HEK293 (cell line): ENCODE measurements at regions not wholly inside any gene's neighbourhood (a gene's known extent, or its start where the extent isn't known, plus 50 kb on each side); places are given as distances from the start of the nearest gene placed in this dataset.
A peak's percentile ranks its signal among the peaks of the same experiment; 100 is the strongest.
"Not testable (repeated sequence)": the region's sequence is repeated elsewhere in the genome, so short reads cannot be mapped to it uniquely, and the experiment has no call there.

Source experiments
- CTCF ChIA-PET: fragments of 350-600 bp; formaldehyde crosslinking; extraction: SDS; loops from one replicate; lab custom pipeline; 2021; ENCODE audit warnings: antibody characterized with exemption; lab: Yijun Ruan, JAX
- POLR2A ChIA-PET: fragments of 300-600 bp; formaldehyde crosslinking; extraction: SDS; loops from one replicate; lab custom pipeline; 2020; ENCODE audit warnings: antibody characterized with exemption, inconsistent platforms; lab: Yijun Ruan, JAX
- H3K27ac ChIP-seq: fragments of 200-500 bp; sonication (Bioruptor generic); 2 replicates; pipeline ENCODE4 v1.5.1; 2014; ENCODE audit warnings: low read depth, low read length, control low read depth, inconsistent platforms; ENCODE audit errors: extremely low read depth
- H3K36me3 ChIP-seq, 2 experiments: fragments of 200-500 bp in 1 of 2; sonication (Bioruptor generic) in 1 of 2; 1 replicate in 1 of 2; 2 replicates in 1 of 2; pipeline ENCODE4 v1.5.1; 2014 to 2017; ENCODE audit warnings: inconsistent platforms in 2 of 2, low read length in 2 of 2; ENCODE audit not compliant: control insufficient read depth in 2 of 2, insufficient read depth in 1 of 2
- H3K4me1 ChIP-seq: fragments of 200-500 bp; sonication (Bioruptor generic); 2 replicates; pipeline ENCODE4 v1.5.1; 2014; ENCODE audit warnings: mild to moderate bottlenecking, low read length, inconsistent platforms; ENCODE audit not compliant: control insufficient read depth, insufficient read depth
- H3K4me3 ChIP-seq: 2 replicates; pipeline ENCODE4 v1.5.1; 2011; ENCODE audit warnings: low read depth, mild to moderate bottlenecking, control low read depth, low read length, moderate library complexity
- H3K9me3 ChIP-seq: fragments of 200-500 bp; sonication (Bioruptor generic); 2 replicates; pipeline ENCODE4 v1.5.1; 2014; ENCODE audit warnings: low read depth, low read length, inconsistent platforms; ENCODE audit not compliant: control insufficient read depth, insufficient read depth
- ATF2 ChIP-seq: fragments of 450-650 bp; formaldehyde crosslinking; IDR thresholded peaks from 2 replicates; pipeline ENCODE4 v1.5.1; 2016; ENCODE audit warnings: missing biosample characterization, missing genetic modification characterization, low read depth
- GLIS1 ChIP-seq: fragments of 450-650 bp; formaldehyde crosslinking; IDR thresholded peaks from 2 replicates; pipeline ENCODE4 v1.5.1; 2016; ENCODE audit warnings: missing biosample characterization, missing genetic modification characterization
- KLF17 ChIP-seq: fragments of 450-650 bp; formaldehyde crosslinking; IDR thresholded peaks from 2 replicates; pipeline ENCODE4 v1.5.1; 2016; ENCODE audit warnings: missing biosample characterization, missing genetic modification characterization
- KLF7 ChIP-seq: fragments of 450-650 bp; formaldehyde crosslinking; IDR thresholded peaks from 2 replicates; pipeline ENCODE4 v1.5.1; 2016; ENCODE audit warnings: missing biosample characterization, missing genetic modification characterization, borderline replicate concordance
- MEIS1 ChIP-seq: sonication (generic); formaldehyde crosslinking; IDR thresholded peaks from 2 replicates; pipeline ENCODE4 v1.8.1; 2022; ENCODE audit warnings: missing genetic modification reagents, mild to moderate bottlenecking, borderline replicate concordance
- ZBTB21 ChIP-seq: fragments of 450-650 bp; formaldehyde crosslinking; IDR thresholded peaks from 2 replicates; pipeline ENCODE4 v1.5.1; 2017; ENCODE audit warnings: missing biosample characterization, missing genetic modification characterization
- ZNF280C ChIP-seq: fragments of 450-650 bp; formaldehyde crosslinking; IDR thresholded peaks from 2 replicates; pipeline ENCODE4 v1.5.1; 2016; ENCODE audit warnings: missing biosample characterization, missing genetic modification characterization
- ZNF366 ChIP-seq: fragments of 450-650 bp; formaldehyde crosslinking; conservative IDR thresholded peaks from 2 replicates; pipeline ENCODE4 v1.5.1; 2016; ENCODE audit warnings: missing biosample characterization, missing genetic modification characterization
- ZNF473 ChIP-seq: fragments of 450-650 bp; formaldehyde crosslinking; IDR thresholded peaks from 2 replicates; pipeline ENCODE4 v1.5.1; 2017; ENCODE audit warnings: missing biosample characterization, missing genetic modification characterization
- ZNF514 ChIP-seq: fragments of 450-650 bp; formaldehyde crosslinking; IDR thresholded peaks from 2 replicates; pipeline ENCODE4 v1.5.1; 2016; ENCODE audit warnings: missing biosample characterization, missing genetic modification characterization
- ZNF518A ChIP-seq: fragments of 450-650 bp; formaldehyde crosslinking; conservative IDR thresholded peaks from 2 replicates; pipeline ENCODE4 v1.5.1; 2016; ENCODE audit warnings: low read depth, missing biosample characterization, missing genetic modification characterization
- ZNF629 ChIP-seq: fragments of 450-650 bp; formaldehyde crosslinking; IDR thresholded peaks from 2 replicates; pipeline ENCODE4 v1.5.1; 2017; ENCODE audit warnings: missing biosample characterization, missing genetic modification characterization
- ZNF664 ChIP-seq: fragments of 450-650 bp; formaldehyde crosslinking; IDR thresholded peaks from 2 replicates; pipeline ENCODE4 v1.5.1; 2016; ENCODE audit warnings: missing biosample characterization, missing genetic modification characterization
- ZNF707 ChIP-seq: fragments of 450-650 bp; formaldehyde crosslinking; IDR thresholded peaks from 2 replicates; pipeline ENCODE4 v1.5.1; 2016; ENCODE audit warnings: missing biosample characterization, missing genetic modification characterization
- ZSCAN30 ChIP-seq: fragments of 450-650 bp; IDR thresholded peaks from 2 replicates; pipeline ENCODE4 v1.5.1; 2018; ENCODE audit warnings: missing biosample characterization, mild to moderate bottlenecking, missing genetic modification characterization, moderate library complexity

GRCh38 chr20:48373555-48373934 is 454.3 kb downstream of the PREX1 start (continued):
- no peak for TF ChIP-seq KLF17 (tag by site-specific recombination)
- TF ChIP-seq, all 188 proteins: peak for 0

GRCh38 chr20:48372851-48373554 is 454.8 kb downstream of the PREX1 start:
- H3K9me3 ChIP-seq, POLR2A ChIA-PET, CTCF ChIA-PET: not testable (repeated sequence)

GRCh38 chr20:48371211-48371610 is 456.6 kb downstream of the PREX1 start:
- no peak overlapping the region for H3K27ac ChIP-seq
- peaks cover 4% of the 10 kb centered on the region; the same call in 1 of the 2 replicates for H3K4me1 ChIP-seq
- H3K9me3 ChIP-seq = no peaks in the 10 kb centered on the region
- POLR2A ChIA-PET = no interaction called here
- CTCF ChIA-PET = interaction anchor here (1.3 kb wide), 1 partner anchor 249 kb away, joined by 3 read pairs; no protein-coding TSS in a partner anchor
- H3K36me3 ChIP-seq = no peaks in the 10 kb centered on the region
- no peak for TF ChIP-seq MEIS1 (CRISPR knock-in tag)
- no peak for TF ChIP-seq ZNF280C (tag by site-specific recombination)
- TF ChIP-seq ZNF473 (tag by site-specific recombination) = no peak
- 0 out of 2 replicates have a peak, but pooled peaks have one; percentile 37 for TF ChIP-seq GLIS1 (tag by site-specific recombination)
- no peak for TF ChIP-seq ZNF664 (tag by site-specific recombination)
- no peak for TF ChIP-seq ZSCAN30 (tag by site-specific recombination)
- TF ChIP-seq ZNF629 = peak; percentile 73
- no peak for TF ChIP-seq KLF7 (tag by site-specific recombination)
- TF ChIP-seq ZNF518A (tag by site-specific recombination) = no peak
- no peak for TF ChIP-seq ZNF514 (tag by site-specific recombination)
- no peak for TF ChIP-seq ZNF366
- peak; percentile 52 for TF ChIP-seq ZBTB21 (tag by site-specific recombination)
- no peak for TF ChIP-seq ZNF707 (tag by site-specific recombination)
- peak; percentile 94 for TF ChIP-seq ATF2
- no peak overlapping the region for H3K4me3 ChIP-seq

More at GRCh38 chr20:48372851-48373554, 454.8 kb downstream of the PREX1 start:
- H3K4me3 ChIP-seq, H3K4me1 ChIP-seq, H3K27ac ChIP-seq, H3K36me3 ChIP-seq: not testable (repeated sequence)

- POLR2A ChIA-PET, H3K27ac ChIP-seq, H3K9me3 ChIP-seq, H3K4me1 ChIP-seq, H3K4me3 ChIP-seq, H3K36me3 ChIP-seq, CTCF ChIA-PET: not testable (repeated sequence)
These were observed 459.2 kb downstream of the PREX1 start for GRCh38 chr20:48368580-48369021.

GRCh38 chr20:48367541-48368358 is 460.0 kb downstream of the PREX1 start:
- H3K36me3 ChIP-seq, H3K4me1 ChIP-seq, CTCF ChIA-PET, POLR2A ChIA-PET, H3K4me3 ChIP-seq, H3K27ac ChIP-seq, H3K9me3 ChIP-seq: not testable (repeated sequence)
